Panc1 (cell line): ENCODE measurements at regions not wholly inside any gene's neighbourhood (a gene's known extent, or its start where the extent isn't known, plus 50 kb on each side); places are given as distances from the start of the nearest gene placed in this dataset.

Experiments used
- ATAC-seq: fragments of 200-7000 bp; cut with Tn5 transposase; 2 replicates; pipeline ENCODE4 v1.9.1; 2020; ENCODE audit warnings: mild to moderate bottlenecking, moderate library complexity
- BruUV-seq: library from RNA; stranded (reverse); fragments of 400-500 nt; replicated peaks from 2 replicates; lab custom pipeline; 2021; lab: Mats Ljungman, UMichigan
- CTCF ChIA-PET: fragments of 300-600 bp; sonication (Branson Sonifier 250); formaldehyde crosslinking; loops from one replicate; lab custom pipeline; 2022; ENCODE audit warnings: antibody characterized with exemption; lab: Charles Lee
- POLR2A ChIA-PET: fragments of 300-600 bp; sonication (Branson Sonifier 250); formaldehyde crosslinking; loops from one replicate; lab custom pipeline; 2022; ENCODE audit warnings: antibody characterized with exemption; lab: Charles Lee
- DNase-seq: peaks from one replicate; pipeline ENCODE4 v3.0.0-alpha.2; 2010; ENCODE audit warnings: low read depth, low spot score
- H3K27ac ChIP-seq: 2 replicates; pipeline ENCODE4 v1.5.1; 2011; ENCODE audit warnings: mild to moderate bottlenecking, low read length, inconsistent platforms
- H3K27me3 ChIP-seq: fragments of 200-500 bp; sonication (Bioruptor generic); 2 replicates; pipeline ENCODE4 v1.6.0; 2014; ENCODE audit warnings: low read length, inconsistent platforms; ENCODE audit not compliant: control insufficient read depth, insufficient read depth
- H3K36me3 ChIP-seq: fragments of 200-500 bp; sonication (Bioruptor generic); 2 replicates; pipeline ENCODE4 v1.5.1; 2014; ENCODE audit warnings: inconsistent platforms, mild to moderate bottlenecking, low read length, moderate library complexity; ENCODE audit not compliant: control insufficient read depth, insufficient read depth
- H3K4me1 ChIP-seq: 2 replicates; pipeline ENCODE4 v1.5.1; 2011; ENCODE audit warnings: inconsistent platforms, mild to moderate bottlenecking, low read length, moderate library complexity; ENCODE audit not compliant: control insufficient read depth, insufficient read depth
- H3K4me3 ChIP-seq, 2 experiments: 2 replicates each; pipeline ENCODE4 v1.5.1; 2011 to 2012; ENCODE audit warnings: low read depth in 2 of 2, low read length in 2 of 2, mild to moderate bottlenecking in 2 of 2, inconsistent platforms in 1 of 2, moderate library complexity in 1 of 2
- H3K9me3 ChIP-seq: fragments of 200-500 bp; sonication (Bioruptor generic); 2 replicates; pipeline ENCODE4 v1.5.1; 2014; ENCODE audit warnings: low read depth, mild to moderate bottlenecking, inconsistent platforms, low read length, moderate library complexity; ENCODE audit not compliant: control insufficient read depth, insufficient read depth
- POLR2AphosphoS5 ChIP-seq: IDR thresholded peaks from 2 replicates; pipeline ENCODE4 v1.6.1; 2012; ENCODE audit warnings: mild to moderate bottlenecking, low read depth, low read length, moderate library complexity
- REST ChIP-seq, 2 experiments: IDR thresholded peaks; 2 replicates each; pipeline ENCODE4 v1.6.1; 2011 to 2012; ENCODE audit warnings: low read depth in 2 of 2, control low read depth in 1 of 2, low read length in 1 of 2, mild to moderate bottlenecking in 1 of 2, moderate library complexity in 1 of 2; ENCODE audit not compliant: insufficient read depth in 1 of 2
- SIN3A ChIP-seq: IDR thresholded peaks from 2 replicates; pipeline ENCODE4 v1.6.1; 2012; ENCODE audit warnings: low read depth, mild to moderate bottlenecking, low read length, moderate library complexity, borderline replicate concordance; ENCODE audit not compliant: insufficient read depth
- TCF7L2 ChIP-seq: IDR thresholded peaks from 2 replicates; pipeline ENCODE4 v1.6.1; 2011; ENCODE audit warnings: mild to moderate bottlenecking, low read depth, low read length, inconsistent platforms
- in situ Hi-C: cut with HindIII; loops from 2 replicates; pipeline ENCODE4 v1.10.0; 2016; ENCODE audit warnings: low sequenced_read_pairs, low pct_unique_long_range_greater_than_20kb
- intact Hi-C: fragments of 100-400 bp; cut with micrococcal nuclease; formaldehyde crosslinking; loops from one replicate; pipeline ENCODE4 v1.10.0; 2022; ENCODE audit not compliant: unreplicated experiment
- TF ChIP-seq, protein P1 (sequence below): fragments of 450-650 bp; IDR thresholded peaks from 2 replicates; pipeline ENCODE4 v1.5.1; 2017; ENCODE audit warnings: mild to moderate bottlenecking

- CTCF ChIA-PET, result no interaction called here
- TF ChIP-seq TCF7L2 (0 out of 2 replicates have a peak, but pooled peaks have one; percentile 39), REST (IDR thresholded peaks at IDR 0.05; ENCODE audit: insufficient read depth in 1 of 2, low read depth in 2 of 2, low read length in 1 of 2) (no peak)
- no peaks in the 10 kb centered on the region for H3K36me3 ChIP-seq
- H3K27ac ChIP-seq, result no peak overlapping the region
- intact Hi-C loops, result no loop called here
- H3K9me3 ChIP-seq, result no peaks in the 10 kb centered on the region
- no peak overlapping the region for H3K4me3 ChIP-seq
- no peaks in the 10 kb centered on the region for H3K4me1 ChIP-seq
- in situ Hi-C loops, result no loop called here
- BruUV-seq, result no TSS peak
- POLR2A ChIA-PET, result no interaction called here
- DNase-seq (no peak), ATAC-seq (no peak)
- H3K27me3 ChIP-seq, result no peaks in the 10 kb centered on the region
Measured at GRCh38 chr3:145557405-145557804, 603.6 kb downstream of the PLOD2 start.

GRCh38 chr3:145578471-145578870, 582.5 kb downstream of the PLOD2 start:
- no TSS peak for BruUV-seq
- no peak overlapping the region for H3K27ac ChIP-seq
- intact Hi-C loops (no loop called here), in situ Hi-C loops (no loop called here)
- no peaks in the 10 kb centered on the region for H3K27me3 ChIP-seq
- H3K36me3 ChIP-seq, result no peaks in the 10 kb centered on the region
- DNase-seq, result no peak
- H3K4me3 ChIP-seq, result no peak overlapping the region
- no peak for TF ChIP-seq REST (IDR thresholded peaks at IDR 0.05; ENCODE audit: insufficient read depth in 1 of 2, low read depth in 2 of 2, low read length in 1 of 2)
- TF ChIP-seq SIN3A, result no peak
- TF ChIP-seq, protein P1, sequence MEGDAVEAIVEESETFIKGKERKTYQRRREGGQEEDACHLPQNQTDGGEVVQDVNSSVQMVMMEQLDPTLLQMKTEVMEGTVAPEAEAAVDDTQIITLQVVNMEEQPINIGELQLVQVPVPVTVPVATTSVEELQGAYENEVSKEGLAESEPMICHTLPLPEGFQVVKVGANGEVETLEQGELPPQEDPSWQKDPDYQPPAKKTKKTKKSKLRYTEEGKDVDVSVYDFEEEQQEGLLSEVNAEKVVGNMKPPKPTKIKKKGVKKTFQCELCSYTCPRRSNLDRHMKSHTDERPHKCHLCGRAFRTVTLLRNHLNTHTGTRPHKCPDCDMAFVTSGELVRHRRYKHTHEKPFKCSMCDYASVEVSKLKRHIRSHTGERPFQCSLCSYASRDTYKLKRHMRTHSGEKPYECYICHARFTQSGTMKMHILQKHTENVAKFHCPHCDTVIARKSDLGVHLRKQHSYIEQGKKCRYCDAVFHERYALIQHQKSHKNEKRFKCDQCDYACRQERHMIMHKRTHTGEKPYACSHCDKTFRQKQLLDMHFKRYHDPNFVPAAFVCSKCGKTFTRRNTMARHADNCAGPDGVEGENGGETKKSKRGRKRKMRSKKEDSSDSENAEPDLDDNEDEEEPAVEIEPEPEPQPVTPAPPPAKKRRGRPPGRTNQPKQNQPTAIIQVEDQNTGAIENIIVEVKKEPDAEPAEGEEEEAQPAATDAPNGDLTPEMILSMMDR, result no peak
- TF ChIP-seq TCF7L2, result no peak
- no peak for TF ChIP-seq POLR2AphosphoS5
- no peak for ATAC-seq
- ChIA-PET CTCF (no interaction called here), POLR2A (no interaction called here)
- no peaks in the 10 kb centered on the region for H3K4me1 ChIP-seq
- H3K9me3 ChIP-seq, result peaks cover 8% of the 10 kb centered on the region; the same call in 1 of the 2 replicates
